ENCODE measurements at regions not wholly inside any gene's neighbourhood (a gene's known extent, or its start where the extent isn't known, plus 50 kb on each side); places are given as distances from the start of the nearest gene placed in this dataset.

- H3K9me3 ChIP-seq (ENCODE audit: control insufficient read depth, low read length), result no peaks in the 10 kb centered on the region
- DNase-seq, result no peak
- H3K27me3 ChIP-seq (replicated peaks; ENCODE audit: control insufficient read depth, insufficient read depth, low read length, poor library complexity, severe bottlenecking), result no peaks in the 10 kb centered on the region
- no peaks in the 10 kb centered on the region for H3K4me1 ChIP-seq (ENCODE audit: control insufficient read depth, insufficient read depth, low read length, poor library complexity, severe bottlenecking)
- no peaks in the 10 kb centered on the region for H3K36me3 ChIP-seq (ENCODE audit: control insufficient read depth, insufficient read depth, low read length)
- H3K4me3 ChIP-seq (ENCODE audit: insufficient read depth, low read depth, low read length, poor library complexity, severe bottlenecking), result no peak overlapping the region
- no peak overlapping the region for H3K27ac ChIP-seq (ENCODE audit: insufficient read depth, low read length, poor library complexity, severe bottlenecking)
Measured at GRCh38 chrX:10021461-10022272, 54.5 kb downstream of the CLDN34 start.

- H3K36me3 ChIP-seq (ENCODE audit: control insufficient read depth, insufficient read depth, low read length), result no peaks in the 10 kb centered on the region
- H3K4me3 ChIP-seq (ENCODE audit: insufficient read depth, low read depth, low read length, poor library complexity, severe bottlenecking), result no peak overlapping the region
- no peak for DNase-seq
- H3K4me1 ChIP-seq (ENCODE audit: control insufficient read depth, insufficient read depth, low read length, poor library complexity, severe bottlenecking), result no peaks in the 10 kb centered on the region
- no peaks in the 10 kb centered on the region for H3K27me3 ChIP-seq (replicated peaks; ENCODE audit: control insufficient read depth, insufficient read depth, low read length, poor library complexity, severe bottlenecking)
- no peak overlapping the region for H3K27ac ChIP-seq (ENCODE audit: insufficient read depth, low read length, poor library complexity, severe bottlenecking)
- no peaks in the 10 kb centered on the region for H3K9me3 ChIP-seq (ENCODE audit: control insufficient read depth, low read length)
Measured at GRCh38 chrX:10022273-10022541, 55.0 kb downstream of the CLDN34 start.

DNA sequence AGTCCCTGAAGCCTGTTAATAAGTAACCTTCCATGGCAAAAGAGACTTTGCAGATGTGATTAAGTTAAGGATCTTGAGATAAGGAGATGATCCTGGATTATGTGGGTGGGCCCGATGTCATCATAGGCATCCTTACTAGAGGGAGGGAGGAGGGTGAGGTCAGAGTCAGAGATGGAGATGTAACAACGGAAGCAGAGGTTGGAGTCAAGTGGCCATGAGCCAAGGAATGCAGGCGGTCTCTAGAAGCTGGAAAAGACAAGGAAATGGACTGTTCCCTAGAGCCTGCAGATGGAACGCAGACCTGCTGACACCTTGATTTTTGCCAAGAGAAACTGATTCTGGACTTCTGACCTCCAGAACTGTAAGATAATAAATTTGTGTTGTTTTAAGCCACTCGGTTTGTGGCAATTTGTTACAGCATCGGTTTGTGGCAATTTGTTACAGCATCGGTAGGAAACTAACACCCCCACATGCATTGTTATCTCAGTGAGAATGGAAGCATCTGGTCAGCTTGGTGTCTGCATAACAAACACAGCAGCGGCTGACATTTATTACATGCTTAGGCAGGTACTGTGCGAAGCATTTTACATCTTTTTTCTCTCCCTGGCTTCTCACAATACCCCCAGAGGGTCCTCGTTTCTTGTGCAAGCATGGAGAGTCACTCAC is 55.6 kb downstream of the CLDN34 start:
- Histone ChIP-seq H3K27ac (ENCODE audit: insufficient read depth, low read length, poor library complexity, severe bottlenecking) (no peak overlapping the region), H3K36me3 (ENCODE audit: control insufficient read depth, insufficient read depth, low read length) (no peaks in the 10 kb centered on the region), H3K4me3 (ENCODE audit: insufficient read depth, low read depth, low read length, poor library complexity, severe bottlenecking) (no peak overlapping the region), H3K27me3 (replicated peaks; ENCODE audit: control insufficient read depth, insufficient read depth, low read length, poor library complexity, severe bottlenecking) (no peaks in the 10 kb centered on the region), H3K4me1 (ENCODE audit: control insufficient read depth, insufficient read depth, low read length, poor library complexity, severe bottlenecking) (no peaks in the 10 kb centered on the region), H3K9me3 (ENCODE audit: control insufficient read depth, low read length) (no peaks in the 10 kb centered on the region)
- no peak for DNase-seq

- H3K27ac ChIP-seq (ENCODE audit: insufficient read depth, low read length, poor library complexity, severe bottlenecking), result no peak overlapping the region
- H3K4me3 ChIP-seq (ENCODE audit: insufficient read depth, low read depth, low read length, poor library complexity, severe bottlenecking), result no peak overlapping the region
- DNase-seq, result no peak
- H3K9me3 ChIP-seq (ENCODE audit: control insufficient read depth, low read length), result no peaks in the 10 kb centered on the region
- no peaks in the 10 kb centered on the region for H3K4me1 ChIP-seq (ENCODE audit: control insufficient read depth, insufficient read depth, low read length, poor library complexity, severe bottlenecking)
- no peaks in the 10 kb centered on the region for H3K36me3 ChIP-seq (ENCODE audit: control insufficient read depth, insufficient read depth, low read length)
- no peaks in the 10 kb centered on the region for H3K27me3 ChIP-seq (replicated peaks; ENCODE audit: control insufficient read depth, insufficient read depth, low read length, poor library complexity, severe bottlenecking)
Measured at GRCh38 chrX:10023821-10024220, 56.7 kb downstream of the CLDN34 start.

DNA sequence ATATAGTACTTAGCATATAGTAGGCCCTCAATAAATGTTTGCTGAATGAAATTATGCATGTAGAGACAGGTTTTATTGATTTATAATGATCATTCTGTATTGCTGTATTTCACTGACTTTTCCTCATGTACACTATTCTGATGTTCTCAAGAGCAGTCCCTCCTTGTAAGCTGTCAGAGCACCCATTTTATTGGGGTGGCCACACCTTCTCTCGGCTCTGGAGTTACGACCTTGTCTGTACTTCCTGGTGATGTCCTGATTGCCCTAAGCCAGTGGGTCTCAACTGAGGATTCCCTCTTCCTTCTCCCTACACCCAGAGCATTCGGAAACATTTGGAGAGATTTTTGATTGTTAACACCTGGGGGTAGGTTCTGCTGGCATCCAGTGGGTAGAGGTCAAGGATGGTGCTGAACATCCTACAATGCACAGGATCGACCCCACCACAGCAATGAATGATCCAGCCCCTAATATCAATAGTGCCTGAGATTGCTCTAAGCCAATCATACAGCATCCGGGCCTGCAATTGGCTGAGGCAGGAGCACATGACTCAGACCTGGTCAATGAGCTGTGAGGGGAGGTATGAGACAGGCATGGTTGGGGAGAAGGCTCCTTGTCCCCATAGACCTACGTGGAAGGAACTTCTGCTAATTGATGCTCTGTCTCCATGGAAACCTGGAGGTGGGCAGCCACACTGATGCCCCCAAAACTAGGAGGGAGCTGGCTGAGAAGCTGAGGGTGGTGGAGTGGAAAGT is 58.8 kb downstream of the CLDN34 start:
- Histone ChIP-seq H3K9me3 (ENCODE audit: control insufficient read depth, low read length) (no peaks in the 10 kb centered on the region), H3K4me1 (ENCODE audit: control insufficient read depth, insufficient read depth, low read length, poor library complexity, severe bottlenecking) (no peaks in the 10 kb centered on the region), H3K27ac (ENCODE audit: insufficient read depth, low read length, poor library complexity, severe bottlenecking) (no peak overlapping the region), H3K36me3 (ENCODE audit: control insufficient read depth, insufficient read depth, low read length) (no peaks in the 10 kb centered on the region), H3K27me3 (replicated peaks; ENCODE audit: control insufficient read depth, insufficient read depth, low read length, poor library complexity, severe bottlenecking) (no peaks in the 10 kb centered on the region), H3K4me3 (ENCODE audit: insufficient read depth, low read depth, low read length, poor library complexity, severe bottlenecking) (no peak overlapping the region)
- DNase-seq, result no peak

- H3K27ac ChIP-seq (ENCODE audit: insufficient read depth, low read length, poor library complexity, severe bottlenecking), result no peak overlapping the region
- no peaks in the 10 kb centered on the region for H3K36me3 ChIP-seq (ENCODE audit: control insufficient read depth, insufficient read depth, low read length)
- DNase-seq, result no peak
Measured at GRCh38 chrX:10028283-10029104, 61.3 kb downstream of the CLDN34 start.

GRCh38 chrX:10030570-10030969 is 63.4 kb downstream of the CLDN34 start:
- H3K4me3 ChIP-seq (ENCODE audit: insufficient read depth, low read depth, low read length, poor library complexity, severe bottlenecking), result no peak overlapping the region
- H3K27ac ChIP-seq (ENCODE audit: insufficient read depth, low read length, poor library complexity, severe bottlenecking), result no peak overlapping the region
- H3K27me3 ChIP-seq (replicated peaks; ENCODE audit: control insufficient read depth, insufficient read depth, low read length, poor library complexity, severe bottlenecking), result no peaks in the 10 kb centered on the region
- no peak for DNase-seq
- H3K4me1 ChIP-seq (ENCODE audit: control insufficient read depth, insufficient read depth, low read length, poor library complexity, severe bottlenecking), result no peaks in the 10 kb centered on the region
- H3K9me3 ChIP-seq (ENCODE audit: control insufficient read depth, low read length), result no peaks in the 10 kb centered on the region
- no peaks in the 10 kb centered on the region for H3K36me3 ChIP-seq (ENCODE audit: control insufficient read depth, insufficient read depth, low read length)

More at GRCh38 chrX:10028283-10029104, 61.3 kb downstream of the CLDN34 start:
- Histone ChIP-seq H3K4me3 (ENCODE audit: insufficient read depth, low read depth, low read length, poor library complexity, severe bottlenecking) (no peak overlapping the region), H3K9me3 (ENCODE audit: control insufficient read depth, low read length) (no peaks in the 10 kb centered on the region), H3K4me1 (ENCODE audit: control insufficient read depth, insufficient read depth, low read length, poor library complexity, severe bottlenecking) (no peaks in the 10 kb centered on the region), H3K27me3 (replicated peaks; ENCODE audit: control insufficient read depth, insufficient read depth, low read length, poor library complexity, severe bottlenecking) (no peaks in the 10 kb centered on the region)

DNA sequence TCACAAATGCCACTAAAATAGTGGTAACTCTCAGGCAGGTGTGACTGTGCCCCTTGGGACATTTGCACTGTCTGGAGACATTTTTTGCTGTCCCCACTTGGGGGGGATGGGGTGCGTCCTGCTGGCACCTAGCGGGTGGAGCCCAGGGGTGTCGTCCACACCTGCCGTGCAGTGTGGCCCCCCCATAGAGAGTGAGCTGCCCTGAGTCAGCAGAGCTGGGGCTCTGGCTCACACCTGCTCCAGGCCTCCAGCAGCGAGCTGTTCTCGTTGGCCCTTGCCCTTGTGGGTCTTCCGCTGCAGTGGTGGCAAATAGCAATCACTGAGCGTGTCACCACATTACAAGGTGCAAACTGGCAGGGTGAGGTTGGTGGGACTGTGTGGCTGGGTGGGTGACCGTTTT is 64.6 kb downstream of the CLDN34 start:
- Histone ChIP-seq H3K27ac (ENCODE audit: insufficient read depth, low read length, poor library complexity, severe bottlenecking) (no peak overlapping the region), H3K4me3 (ENCODE audit: insufficient read depth, low read depth, low read length, poor library complexity, severe bottlenecking) (no peak overlapping the region), H3K36me3 (ENCODE audit: control insufficient read depth, insufficient read depth, low read length) (no peaks in the 10 kb centered on the region), H3K27me3 (replicated peaks; ENCODE audit: control insufficient read depth, insufficient read depth, low read length, poor library complexity, severe bottlenecking) (no peaks in the 10 kb centered on the region), H3K9me3 (ENCODE audit: control insufficient read depth, low read length) (no peaks in the 10 kb centered on the region), H3K4me1 (ENCODE audit: control insufficient read depth, insufficient read depth, low read length, poor library complexity, severe bottlenecking) (no peaks in the 10 kb centered on the region)
- DNase-seq, result no peak

DNA sequence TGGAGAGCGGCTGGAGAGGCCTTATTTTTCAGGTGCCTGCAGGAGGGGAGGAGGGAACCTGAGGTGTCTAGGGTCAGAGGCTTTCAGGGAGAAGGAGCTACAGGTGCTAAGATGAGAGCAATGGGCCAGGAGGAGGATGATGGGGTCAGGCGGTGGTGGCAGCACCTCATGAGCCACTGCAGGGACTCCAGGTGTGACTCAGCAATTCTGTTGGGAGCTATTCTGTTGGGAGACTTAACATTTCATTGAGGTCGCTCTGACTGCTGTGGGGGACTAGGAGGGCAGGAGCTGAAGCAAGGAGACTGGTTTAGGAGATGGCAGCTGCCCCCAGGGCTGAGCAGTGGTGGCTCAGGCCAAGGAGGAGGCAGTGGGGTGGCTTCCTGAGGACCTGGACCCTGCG is 65.0 kb downstream of the CLDN34 start:
- Histone ChIP-seq H3K27me3 (replicated peaks; ENCODE audit: control insufficient read depth, insufficient read depth, low read length, poor library complexity, severe bottlenecking) (no peaks in the 10 kb centered on the region), H3K9me3 (ENCODE audit: control insufficient read depth, low read length) (no peaks in the 10 kb centered on the region), H3K4me3 (ENCODE audit: insufficient read depth, low read depth, low read length, poor library complexity, severe bottlenecking) (no peak overlapping the region), H3K27ac (ENCODE audit: insufficient read depth, low read length, poor library complexity, severe bottlenecking) (no peak overlapping the region), H3K4me1 (ENCODE audit: control insufficient read depth, insufficient read depth, low read length, poor library complexity, severe bottlenecking) (no peaks in the 10 kb centered on the region), H3K36me3 (ENCODE audit: control insufficient read depth, insufficient read depth, low read length) (no peaks in the 10 kb centered on the region)
- DNase-seq, result no peak

All from effector memory CD4-positive, alpha-beta T cell (primary cell).